HG03571 (cell line): ENCODE measurements at regions not wholly inside any gene's neighbourhood (a gene's known extent, or its start where the extent isn't known, plus 50 kb on each side); places are given as distances from the start of the nearest gene placed in this dataset.

Experiments used
- ATAC-seq: cut with Tn5 transposase; IDR thresholded peaks from one replicate; pipeline ENCODE4 v1.9.1; 2021; ENCODE audit not compliant: unreplicated experiment

- ATAC-seq: no peak
Observed at GRCh38 chr1:229952670-229953520, 114.1 kb upstream of the GALNT2 start.

GRCh38 chr1:229953736-229954326 is 113.2 kb upstream of the GALNT2 start:
- no peak for ATAC-seq

- ATAC-seq: no peak
Observed at GRCh38 chr1:229964281-229964680, 102.8 kb upstream of the GALNT2 start.

- no peak for ATAC-seq
Observed at GRCh38 chr1:229970714-229971113, 96.3 kb upstream of the GALNT2 start.

GRCh38 chr1:229971141-229971540 is 95.9 kb upstream of the GALNT2 start:
- no peak for ATAC-seq

- ATAC-seq: no peak
Observed at GRCh38 chr1:229972600-229973296, 94.3 kb upstream of the GALNT2 start.

DNA sequence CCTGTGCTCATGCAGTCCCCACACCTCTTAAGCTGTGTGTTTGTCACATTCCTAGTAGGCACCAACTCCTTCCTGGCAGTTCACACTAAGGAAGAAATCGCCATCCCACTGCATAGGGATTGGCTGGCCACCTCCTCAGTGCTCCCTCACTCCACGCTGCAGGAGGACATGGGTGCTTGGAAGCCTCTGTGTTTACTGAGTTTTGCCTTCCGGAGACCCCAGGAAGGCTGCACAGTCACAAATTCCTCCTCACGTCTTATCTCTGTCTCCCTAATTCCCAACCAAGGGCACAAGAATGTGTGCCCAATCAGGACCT is 93.8 kb upstream of the GALNT2 start:
- ATAC-seq: no peak

DNA sequence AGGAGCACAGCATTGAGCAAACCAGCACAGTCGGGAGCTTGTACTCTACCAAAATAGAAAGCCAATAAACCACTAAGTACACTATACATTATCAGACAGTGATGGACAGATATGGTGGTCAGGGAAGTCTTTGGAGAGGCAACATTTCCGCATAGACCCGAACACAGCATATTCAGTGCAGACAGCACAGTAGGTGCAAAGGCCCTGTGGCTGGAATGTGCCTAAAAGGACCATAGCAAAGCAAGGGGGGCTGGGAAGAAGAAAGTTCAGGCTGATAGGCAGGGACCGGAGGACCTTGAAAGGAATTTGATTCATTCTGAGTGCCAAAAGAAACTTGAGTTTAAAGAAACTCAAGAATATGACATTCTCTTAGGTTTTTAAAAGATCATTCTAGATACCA is 92.0 kb upstream of the GALNT2 start:
- no peak for ATAC-seq

DNA sequence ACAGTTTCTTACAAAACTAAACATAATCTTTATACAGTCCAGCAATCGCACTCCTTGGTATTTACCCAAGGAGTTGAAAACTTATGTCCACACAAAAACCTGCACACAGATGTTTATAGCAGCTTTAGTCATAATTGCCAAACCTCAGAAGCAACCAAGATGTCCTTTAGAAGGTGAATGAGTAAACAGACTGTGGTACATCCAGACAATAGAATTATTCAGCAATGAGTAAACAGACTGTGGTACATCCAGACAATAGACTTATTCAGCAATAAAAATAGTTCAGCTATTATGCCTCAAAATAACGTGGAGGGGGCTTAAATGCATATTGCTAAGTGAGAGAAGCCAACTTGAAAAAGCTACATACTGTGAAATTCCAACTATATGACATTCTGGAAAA is 87.0 kb upstream of the GALNT2 start:
- ATAC-seq: no peak

DNA sequence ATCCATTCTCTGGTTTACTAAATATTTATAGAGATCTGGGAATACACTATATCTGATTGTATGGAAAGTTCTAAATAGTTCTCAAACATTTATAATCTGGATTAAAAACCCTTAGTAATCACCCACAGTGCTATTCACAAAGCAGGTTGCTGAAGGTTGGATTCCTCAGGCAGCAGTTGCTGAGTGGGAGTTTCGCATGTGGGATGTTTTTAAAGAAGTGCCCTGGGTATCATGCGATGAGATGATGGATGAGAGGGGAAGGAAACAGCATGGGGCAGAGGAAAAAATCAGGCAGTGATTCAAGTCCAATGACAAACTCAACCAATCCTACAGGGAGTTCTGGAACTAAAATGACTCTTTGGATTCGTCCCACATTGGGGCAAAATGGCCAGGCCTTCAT is 85.3 kb upstream of the GALNT2 start:
- ATAC-seq: no peak

DNA sequence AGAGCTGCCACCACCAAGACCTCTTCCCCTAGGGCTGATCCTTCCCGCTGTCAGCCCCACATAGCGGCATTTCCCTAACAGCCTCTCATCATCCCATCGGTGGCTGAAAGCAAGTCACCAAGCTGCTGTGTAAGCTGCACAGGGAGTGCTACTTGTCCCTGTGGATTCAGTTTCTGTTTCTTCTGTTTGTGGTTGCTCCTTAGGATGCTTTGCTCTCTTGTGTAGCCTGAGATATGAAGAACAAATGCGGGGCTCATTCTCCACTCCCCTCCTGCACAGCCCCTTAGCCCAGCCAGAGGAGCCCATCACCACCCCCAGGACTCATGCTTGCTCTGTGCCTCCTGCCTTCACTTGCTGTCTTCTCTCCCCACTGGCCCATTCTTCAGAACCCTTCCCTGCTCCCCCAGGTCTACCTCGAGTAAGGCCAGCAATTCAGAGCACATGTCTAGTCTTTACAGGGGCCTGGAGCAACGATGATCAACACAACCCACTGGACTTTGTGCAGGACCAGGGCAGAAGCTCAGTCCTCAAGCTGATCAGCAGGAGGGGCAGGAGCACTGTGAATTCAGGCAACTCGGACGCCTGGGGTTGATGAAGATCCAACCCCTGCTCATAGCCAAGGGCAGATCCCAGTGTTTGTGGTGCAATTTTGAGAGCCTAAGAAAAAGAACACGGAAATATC is 82.6 kb upstream of the GALNT2 start:
- no peak for ATAC-seq

- ATAC-seq: no peak
Observed at GRCh38 chr1:229984992-229985612, 81.9 kb upstream of the GALNT2 start.

DNA sequence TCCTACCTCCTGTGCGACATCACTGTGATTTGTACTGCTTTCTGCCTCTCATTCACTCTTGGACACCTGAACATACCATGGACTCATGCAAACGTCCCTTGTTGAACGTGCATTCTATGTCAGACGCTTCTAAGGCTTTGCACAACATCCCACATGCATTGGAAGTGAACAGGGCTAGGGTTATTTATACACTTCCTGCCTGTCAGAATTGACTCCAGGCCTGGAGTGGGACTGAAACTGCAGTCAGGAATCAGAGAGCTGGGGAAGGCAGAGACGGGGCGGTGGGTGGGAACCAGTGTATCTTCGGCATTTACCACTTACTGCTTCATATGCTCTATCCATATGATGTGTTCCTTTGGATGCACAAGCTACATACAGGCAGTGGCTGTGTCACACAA is 81.4 kb upstream of the GALNT2 start:
- no peak for ATAC-seq

DNA sequence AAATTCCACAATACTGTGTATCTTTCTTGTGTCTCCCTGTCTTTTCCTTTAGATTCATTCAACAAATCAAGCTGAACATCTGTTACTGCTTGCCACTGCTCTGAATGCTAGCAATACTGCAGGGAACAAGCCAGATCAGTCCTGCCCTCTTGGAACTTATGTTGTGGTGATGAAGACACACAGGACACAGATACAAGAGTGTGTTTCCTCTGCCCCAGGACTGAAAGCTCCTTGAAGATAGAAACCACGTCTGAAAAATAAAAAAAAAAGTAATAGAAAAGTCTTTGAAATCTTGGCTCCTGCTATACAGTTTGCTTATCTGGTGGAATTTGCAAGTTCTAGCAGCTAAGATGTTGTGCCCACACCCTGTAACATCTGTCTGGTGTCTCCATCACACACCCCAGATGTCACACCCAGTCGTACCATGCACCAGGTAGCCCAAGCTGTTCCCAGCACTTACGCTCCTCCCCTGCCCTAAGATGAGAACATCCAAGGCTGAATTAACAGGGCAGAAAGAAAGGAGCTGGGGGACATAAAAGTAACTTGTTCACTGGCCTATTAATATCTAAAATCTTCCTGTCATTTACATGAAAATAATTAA is 80.2 kb upstream of the GALNT2 start:
- no peak for ATAC-seq

DNA sequence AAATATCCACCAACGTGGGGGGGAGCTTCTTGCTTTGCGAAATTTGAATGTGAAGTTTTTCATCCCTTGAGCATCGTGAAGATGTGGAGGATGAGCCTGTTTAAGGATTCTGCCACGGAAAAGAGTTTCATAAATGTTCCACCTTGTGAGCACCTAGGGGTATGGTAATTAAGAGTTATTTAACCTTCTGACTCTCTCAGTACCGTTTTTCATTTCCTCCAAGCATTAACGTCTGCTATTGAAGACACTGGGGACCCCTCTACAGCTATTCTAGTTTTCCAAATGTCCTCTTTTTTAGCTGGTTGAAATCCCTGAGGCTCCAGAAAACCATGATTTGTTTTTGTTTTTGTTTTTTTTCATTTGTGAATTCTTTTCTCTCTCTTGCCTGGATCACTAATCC is 79.1 kb upstream of the GALNT2 start:
- no peak for ATAC-seq

GRCh38 chr1:229988534-229988933 is 78.5 kb upstream of the GALNT2 start:
- no peak for ATAC-seq

- no peak for ATAC-seq
Observed at GRCh38 chr1:229989591-229990248, 77.3 kb upstream of the GALNT2 start.

DNA sequence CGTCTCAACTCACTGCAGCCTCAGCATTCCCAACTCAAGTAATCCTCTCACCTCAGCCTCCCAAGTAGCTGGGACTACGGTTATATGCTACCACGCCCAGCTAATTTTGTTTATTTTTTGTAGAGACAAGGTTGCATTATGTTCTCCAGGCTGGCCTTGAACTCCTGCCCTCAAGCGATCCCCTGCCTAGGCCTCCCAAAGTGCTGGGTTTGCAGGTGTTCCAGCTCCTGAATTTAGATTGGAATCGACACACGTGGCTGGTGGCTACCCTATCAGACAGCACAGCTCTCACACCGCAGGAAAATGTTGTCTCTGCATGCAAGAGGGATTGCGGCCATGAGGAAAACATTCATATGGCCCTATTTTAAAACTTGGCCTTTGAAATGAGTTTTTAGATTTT is 76.7 kb upstream of the GALNT2 start:
- no peak for ATAC-seq

- no peak for ATAC-seq
Observed at GRCh38 chr1:229991104-229991513, 75.9 kb upstream of the GALNT2 start.

DNA sequence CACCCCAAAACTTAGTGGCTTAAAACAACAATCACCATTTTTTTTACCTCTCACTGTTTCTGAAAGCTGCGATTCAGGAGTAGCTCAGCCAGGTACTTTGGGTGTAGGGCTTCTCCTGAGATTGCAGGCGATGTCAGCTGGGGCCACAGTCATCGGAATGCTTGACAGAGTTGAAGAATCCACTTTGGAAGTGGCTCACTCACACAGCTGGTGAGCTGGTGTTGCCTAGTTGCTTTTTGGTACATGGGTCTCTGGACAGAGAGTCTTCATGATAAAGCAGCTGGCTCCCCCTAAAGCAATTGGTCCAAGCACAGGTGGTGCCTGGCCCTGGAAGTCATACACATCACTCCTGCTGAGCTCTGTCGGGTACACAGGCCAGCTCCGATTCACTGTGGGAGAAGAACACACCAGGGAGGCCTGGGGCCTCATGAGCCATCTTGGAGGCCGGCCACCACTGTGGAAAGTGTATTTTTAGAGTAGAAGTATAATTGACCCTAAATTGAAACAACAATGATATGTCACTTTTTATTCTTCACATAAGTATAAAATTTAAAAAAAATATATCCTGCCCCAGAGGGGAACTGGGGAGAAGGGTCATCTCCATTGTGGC is 75.2 kb upstream of the GALNT2 start:
- no peak for ATAC-seq
